GM23248 (cell line): ENCODE measurements at regions not wholly inside any gene's neighbourhood (a gene's known extent, or its start where the extent isn't known, plus 50 kb on each side); places are given as distances from the start of the nearest gene placed in this dataset.

Experiments
- EZH2 ChIP-seq: fragments of 200-600 bp; sonication (generic); IDR thresholded peaks from 2 replicates; pipeline ENCODE4 v1.6.1; 2018; ENCODE audit warnings: antibody characterized with exemption, mild to moderate bottlenecking; ENCODE audit not compliant: insufficient read depth, poor library complexity, severe bottlenecking
- EZH2phosphoT487 ChIP-seq: fragments of 200-600 bp; sonication (generic); IDR thresholded peaks from 2 replicates; pipeline ENCODE4 v1.6.1; 2018; ENCODE audit warnings: antibody characterized with exemption, moderate library complexity, mild to moderate bottlenecking, low read depth; ENCODE audit not compliant: insufficient read depth

- TF ChIP-seq EZH2phosphoT487 (no peak), EZH2 (no peak)
Measured at GRCh38 chr1:181412746-181413145, 70.6 kb upstream of the CACNA1E start.
